Mammary epithelial cell (primary cell): ENCODE measurements at regions not wholly inside any gene's neighbourhood (a gene's known extent, or its start where the extent isn't known, plus 50 kb on each side); places are given as distances from the start of the nearest gene placed in this dataset.

ENCODE experiments used
- EZH2 ChIP-seq: IDR thresholded peaks from 2 replicates; pipeline ENCODE4 v1.6.1; 2012; ENCODE audit warnings: low read length, inconsistent platforms, borderline replicate concordance
- TF ChIP-seq, protein P1 (sequence below), 2 donors: IDR thresholded peaks in 1 of 2; conservative IDR thresholded peaks in 1 of 2; 2 replicates each; pipeline ENCODE4 v1.5.1; 2011 to 2012; ENCODE audit warnings: inconsistent platforms in 2 of 2, low read length in 2 of 2, mild to moderate bottlenecking in 2 of 2, control low read depth in 1 of 2, low read depth in 1 of 2; ENCODE audit not compliant: insufficient read depth in 1 of 2; ENCODE audit errors: extremely low read depth in 1 of 2

DNA sequence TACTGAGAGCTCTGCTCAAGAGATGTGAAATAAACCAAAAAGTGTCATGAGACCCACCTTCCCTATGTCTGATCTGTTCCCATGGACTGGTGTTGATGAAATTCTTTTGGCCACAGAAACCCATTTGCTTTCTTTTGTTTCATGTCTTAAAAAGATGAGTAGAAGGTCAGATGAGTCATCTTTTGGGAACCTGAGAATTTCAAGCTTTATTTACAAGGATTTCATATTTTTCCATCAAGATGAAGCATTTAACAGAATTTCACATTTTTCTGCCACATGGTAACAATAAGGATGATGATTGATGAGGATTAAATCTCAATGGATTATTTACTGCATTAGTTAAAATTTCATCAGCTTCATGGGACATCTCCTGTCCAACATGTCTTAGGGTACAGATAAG, 337.8 kb downstream of the DEPDC1B start:
- TF ChIP-seq, protein P1, sequence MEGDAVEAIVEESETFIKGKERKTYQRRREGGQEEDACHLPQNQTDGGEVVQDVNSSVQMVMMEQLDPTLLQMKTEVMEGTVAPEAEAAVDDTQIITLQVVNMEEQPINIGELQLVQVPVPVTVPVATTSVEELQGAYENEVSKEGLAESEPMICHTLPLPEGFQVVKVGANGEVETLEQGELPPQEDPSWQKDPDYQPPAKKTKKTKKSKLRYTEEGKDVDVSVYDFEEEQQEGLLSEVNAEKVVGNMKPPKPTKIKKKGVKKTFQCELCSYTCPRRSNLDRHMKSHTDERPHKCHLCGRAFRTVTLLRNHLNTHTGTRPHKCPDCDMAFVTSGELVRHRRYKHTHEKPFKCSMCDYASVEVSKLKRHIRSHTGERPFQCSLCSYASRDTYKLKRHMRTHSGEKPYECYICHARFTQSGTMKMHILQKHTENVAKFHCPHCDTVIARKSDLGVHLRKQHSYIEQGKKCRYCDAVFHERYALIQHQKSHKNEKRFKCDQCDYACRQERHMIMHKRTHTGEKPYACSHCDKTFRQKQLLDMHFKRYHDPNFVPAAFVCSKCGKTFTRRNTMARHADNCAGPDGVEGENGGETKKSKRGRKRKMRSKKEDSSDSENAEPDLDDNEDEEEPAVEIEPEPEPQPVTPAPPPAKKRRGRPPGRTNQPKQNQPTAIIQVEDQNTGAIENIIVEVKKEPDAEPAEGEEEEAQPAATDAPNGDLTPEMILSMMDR (conservative IDR thresholded peaks at IDR 0.05 in 1 of 2, IDR thresholded peaks at IDR 0.05 in 1 of 2; ENCODE audit: extremely low read depth in 1 of 2, insufficient read depth in 1 of 2, low read depth in 1 of 2, low read length in 2 of 2), result no peak
- no peak for TF ChIP-seq EZH2
